H54 (cell line): ENCODE measurements at regions not wholly inside any gene's neighbourhood (a gene's known extent, or its start where the extent isn't known, plus 50 kb on each side); places are given as distances from the start of the nearest gene placed in this dataset.

ENCODE experiments used
- DNase-seq: peaks from one replicate; pipeline ENCODE4 v3.0.0; 2011; ENCODE audit warnings: low spot score, mixed read lengths; ENCODE audit not compliant: insufficient read length
- FAIRE-seq: peaks from 3 replicates; lab custom pipeline; 2011; peaks lifted over from hg19 to GRCh38; lab: Jason Lieb, UNC
- POLR2A ChIP-seq: IDR thresholded peaks from 2 replicates; pipeline ENCODE4 v1.6.1; 2011; ENCODE audit warnings: low read depth, mild to moderate bottlenecking, low read length

- FAIRE-seq (no peak), DNase-seq (no peak)
- no peak for TF ChIP-seq POLR2A
Measured at GRCh38 chr22:49332691-49333090, 495.0 kb downstream of the BRD1 start.

DNA sequence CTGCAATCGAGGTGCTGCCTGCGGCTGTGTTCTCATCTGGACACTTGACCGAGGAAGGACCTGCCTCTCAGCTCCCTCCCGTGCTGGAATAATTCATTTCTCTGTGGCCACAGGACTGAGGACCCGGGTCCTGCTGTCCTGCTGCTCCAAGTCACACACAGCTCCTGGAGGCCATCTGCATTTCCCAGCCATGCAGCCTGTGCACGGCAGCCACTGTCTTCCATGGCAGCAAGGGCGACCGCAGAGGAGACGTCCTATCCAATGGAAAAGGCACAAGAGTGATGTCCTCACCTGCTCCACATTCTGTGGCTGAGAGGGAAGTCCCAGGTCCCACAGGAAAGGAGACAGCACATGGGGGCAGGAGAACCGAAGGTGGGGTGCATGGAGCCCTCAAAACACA, 495.8 kb downstream of the BRD1 start:
- no peak for FAIRE-seq
- no peak for TF ChIP-seq POLR2A

GRCh38 chr22:49331223-49331815, 496.4 kb downstream of the BRD1 start:
- FAIRE-seq (no peak), DNase-seq (no peak)
- no peak for TF ChIP-seq POLR2A

More for the DNA sequence above, 495.8 kb downstream of the BRD1 start:
- DNase-seq, result no peak

- DNase-seq (no peak), FAIRE-seq (no peak)
- no peak for TF ChIP-seq POLR2A
Measured at GRCh38 chr22:49330421-49331222, 497.1 kb downstream of the BRD1 start.

DNA sequence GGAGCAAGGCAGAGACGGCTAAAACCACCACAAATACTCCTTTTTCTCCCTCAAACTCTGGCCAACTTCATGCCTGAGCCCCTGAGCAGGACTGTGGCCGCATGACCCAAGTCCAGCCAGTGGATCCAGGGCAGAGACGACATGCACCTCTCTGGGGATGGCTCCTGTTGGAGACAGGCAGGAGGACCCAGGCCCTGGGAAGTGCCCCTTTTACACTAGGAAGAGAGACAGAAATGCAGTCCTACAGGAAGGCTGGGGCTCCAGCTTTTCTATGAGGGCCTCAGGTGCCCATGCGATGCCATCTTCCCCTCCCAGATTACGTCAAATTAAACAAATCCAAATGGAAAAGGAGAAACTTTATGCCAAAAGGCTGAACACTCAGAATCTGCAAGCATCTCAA, 498.0 kb downstream of the BRD1 start:
- TF ChIP-seq POLR2A, result no peak
- no peak for DNase-seq
- no peak for FAIRE-seq

- DNase-seq (no peak), FAIRE-seq (no peak)
- no peak for TF ChIP-seq POLR2A
Measured at GRCh38 chr22:49328630-49329405, 498.9 kb downstream of the BRD1 start.

- FAIRE-seq, result no peak
- TF ChIP-seq POLR2A, result no peak
Measured at GRCh38 chr22:49328118-49328475, 499.6 kb downstream of the BRD1 start.

DNA sequence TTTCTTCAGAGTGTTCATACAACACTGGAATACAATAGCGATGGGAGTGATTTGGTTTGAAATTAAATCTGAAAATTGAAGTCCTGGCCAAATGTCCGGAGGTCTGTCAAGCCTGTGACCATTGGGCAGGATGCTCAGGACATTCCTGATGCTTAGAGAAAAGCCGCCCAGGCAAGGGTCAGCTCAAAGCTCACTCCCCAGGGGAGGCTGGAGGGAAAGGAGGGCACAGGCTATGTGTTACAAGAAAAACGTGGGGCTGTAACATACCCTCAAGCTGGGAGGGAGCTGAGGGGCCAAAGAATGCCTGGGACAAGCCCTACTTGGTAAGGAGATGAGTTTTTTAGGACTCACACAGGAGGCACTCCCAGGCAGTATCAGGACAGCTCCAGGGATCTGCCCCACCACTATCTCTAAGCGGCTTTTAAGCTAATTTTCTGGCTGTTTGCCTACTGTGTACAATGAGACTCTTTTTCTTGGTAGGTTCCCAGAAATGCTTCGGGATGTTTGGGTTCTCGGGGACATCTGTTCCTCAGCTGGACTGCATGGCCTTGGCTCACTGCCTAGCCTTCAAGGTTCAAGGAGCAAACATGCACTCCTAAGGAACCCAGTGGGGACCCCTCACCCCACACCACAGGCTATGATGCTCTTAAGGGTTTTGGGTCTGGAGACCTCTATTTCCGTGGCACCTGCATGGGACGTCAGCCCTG, 500.1 kb downstream of the BRD1 start:
- DNase-seq (no peak), FAIRE-seq (no peak)
- TF ChIP-seq POLR2A, result no peak

More at GRCh38 chr22:49328118-49328475, 499.6 kb downstream of the BRD1 start:
- DNase-seq, result no peak

- no peak for TF ChIP-seq POLR2A
- no peak for DNase-seq
- no peak for FAIRE-seq
Measured at GRCh38 chr22:49326558-49326957, 501.1 kb downstream of the BRD1 start.

DNA sequence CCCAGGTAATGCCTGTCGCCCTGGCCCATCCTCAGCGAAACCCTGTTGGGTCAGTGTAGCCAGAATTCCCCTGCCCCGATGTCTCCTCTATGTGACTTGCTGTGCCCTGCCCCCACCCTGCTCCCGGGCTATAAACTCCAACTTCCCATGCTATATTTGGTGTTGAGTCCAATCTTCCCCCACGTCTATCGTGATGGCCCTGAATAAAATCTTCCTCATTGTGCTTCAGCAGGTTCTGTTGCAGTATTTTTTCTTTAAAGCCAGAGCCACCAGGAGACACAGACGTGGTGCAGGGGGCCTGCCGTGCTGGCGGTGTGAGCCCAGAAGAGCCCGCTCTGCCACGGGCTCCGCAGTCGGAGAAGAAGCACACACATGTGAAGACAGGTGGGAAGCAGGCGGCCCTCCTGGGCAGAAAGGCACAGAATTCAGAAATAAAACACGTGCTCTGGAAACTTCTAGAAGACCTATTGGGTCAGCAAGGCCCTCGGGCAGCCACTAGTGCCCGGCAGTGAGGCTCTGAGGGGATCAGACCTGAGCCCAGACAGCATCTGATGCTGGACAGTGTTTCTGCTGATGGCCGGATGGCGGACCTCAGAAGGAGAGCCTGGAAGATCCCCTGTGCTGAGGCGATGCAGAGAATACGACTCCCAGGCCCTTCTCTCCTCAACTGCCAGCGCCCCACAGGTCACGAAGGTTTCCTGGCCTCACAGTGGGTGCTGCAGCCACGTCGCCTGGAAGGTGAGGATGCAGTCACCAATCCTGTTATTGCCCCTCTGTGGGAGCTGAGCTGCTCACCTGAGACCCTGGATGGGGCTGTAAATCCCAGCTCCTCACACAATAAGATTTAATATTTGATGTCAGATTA, 501.9 kb downstream of the BRD1 start:
- no peak for TF ChIP-seq POLR2A
- FAIRE-seq, result no peak
- no peak for DNase-seq

- no peak for DNase-seq
- no peak for FAIRE-seq
- TF ChIP-seq POLR2A, result no peak
Measured at GRCh38 chr22:49324527-49325491, 502.9 kb downstream of the BRD1 start.
